ENCODE measurements at regions not wholly inside any gene's neighbourhood (a gene's known extent, or its start where the extent isn't known, plus 50 kb on each side); places are given as distances from the start of the nearest gene placed in this dataset.

GRCh38 chr7:116159711-116160110 is 50.6 kb upstream of the TES start:
- DNase-seq = no peak
- Mint-ChIP-seq H3K4me3 (no peak overlapping the region), H3K4me1 (ENCODE audit: low read depth) (peaks cover 9% of the 10 kb centered on the region), H3K9me3 (no peaks in the 10 kb centered on the region), H3K36me3 (ENCODE audit: insufficient read depth in 2 of 2) (no peaks in the 10 kb centered on the region), H3K27ac (no peak overlapping the region), H3K27me3 (ENCODE audit: low read depth) (peaks cover 14% of the 10 kb centered on the region)
- ATAC-seq (replicated peaks in 1 of 2) = no peak

All from activated T-cell treated with anti-CD3 and anti-CD28 coated beads, Interleukin-2, amount 50 U/mL, for 72 hours (primary cell).